GM12865 (cell line): ENCODE measurements at regions not wholly inside any gene's neighbourhood (a gene's known extent, or its start where the extent isn't known, plus 50 kb on each side); places are given as distances from the start of the nearest gene placed in this dataset.
"Not testable (repeated sequence)": the region's sequence is repeated elsewhere in the genome, so short reads cannot be mapped to it uniquely, and the experiment has no call there.

Source experiments
- DNase-seq: peaks from one replicate; pipeline ENCODE4 v3.0.0; 2010; ENCODE audit warnings: low read depth
- H3K4me3 ChIP-seq: 2 replicates; pipeline ENCODE4 v1.5.1; 2011; ENCODE audit warnings: mild to moderate bottlenecking, low read depth, low read length, control low read depth
- TF ChIP-seq, protein P1 (sequence below): IDR thresholded peaks from 2 replicates; pipeline ENCODE4 v1.5.1; 2011; ENCODE audit warnings: low read length, control low read depth, low read depth, inconsistent platforms; ENCODE audit not compliant: insufficient read depth; ENCODE audit errors: missing control alignments

DNA sequence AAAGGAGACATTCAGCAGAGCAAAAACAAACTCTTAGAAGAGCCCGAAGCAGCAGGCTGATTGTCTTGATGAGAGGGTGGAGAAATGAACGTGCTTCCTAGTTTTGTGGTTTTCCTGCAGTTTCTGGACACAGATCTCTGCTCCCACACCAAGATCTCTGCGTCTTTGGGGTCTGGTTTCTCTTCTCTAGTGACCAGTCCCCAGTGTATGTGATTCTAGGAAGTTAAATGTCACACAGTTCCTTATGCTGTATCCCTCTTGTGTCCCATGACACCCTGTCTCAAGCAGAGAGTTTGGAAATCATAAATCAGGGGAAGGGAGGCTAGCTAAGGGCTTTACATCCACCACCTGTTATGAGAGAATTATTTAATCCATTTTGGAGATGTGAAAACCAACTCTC is 55.4 kb upstream of the KLF14 start:
- DNase-seq: no peak
- H3K4me3 ChIP-seq: no peak overlapping the region
- TF ChIP-seq, protein P1, sequence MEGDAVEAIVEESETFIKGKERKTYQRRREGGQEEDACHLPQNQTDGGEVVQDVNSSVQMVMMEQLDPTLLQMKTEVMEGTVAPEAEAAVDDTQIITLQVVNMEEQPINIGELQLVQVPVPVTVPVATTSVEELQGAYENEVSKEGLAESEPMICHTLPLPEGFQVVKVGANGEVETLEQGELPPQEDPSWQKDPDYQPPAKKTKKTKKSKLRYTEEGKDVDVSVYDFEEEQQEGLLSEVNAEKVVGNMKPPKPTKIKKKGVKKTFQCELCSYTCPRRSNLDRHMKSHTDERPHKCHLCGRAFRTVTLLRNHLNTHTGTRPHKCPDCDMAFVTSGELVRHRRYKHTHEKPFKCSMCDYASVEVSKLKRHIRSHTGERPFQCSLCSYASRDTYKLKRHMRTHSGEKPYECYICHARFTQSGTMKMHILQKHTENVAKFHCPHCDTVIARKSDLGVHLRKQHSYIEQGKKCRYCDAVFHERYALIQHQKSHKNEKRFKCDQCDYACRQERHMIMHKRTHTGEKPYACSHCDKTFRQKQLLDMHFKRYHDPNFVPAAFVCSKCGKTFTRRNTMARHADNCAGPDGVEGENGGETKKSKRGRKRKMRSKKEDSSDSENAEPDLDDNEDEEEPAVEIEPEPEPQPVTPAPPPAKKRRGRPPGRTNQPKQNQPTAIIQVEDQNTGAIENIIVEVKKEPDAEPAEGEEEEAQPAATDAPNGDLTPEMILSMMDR: no peak

DNA sequence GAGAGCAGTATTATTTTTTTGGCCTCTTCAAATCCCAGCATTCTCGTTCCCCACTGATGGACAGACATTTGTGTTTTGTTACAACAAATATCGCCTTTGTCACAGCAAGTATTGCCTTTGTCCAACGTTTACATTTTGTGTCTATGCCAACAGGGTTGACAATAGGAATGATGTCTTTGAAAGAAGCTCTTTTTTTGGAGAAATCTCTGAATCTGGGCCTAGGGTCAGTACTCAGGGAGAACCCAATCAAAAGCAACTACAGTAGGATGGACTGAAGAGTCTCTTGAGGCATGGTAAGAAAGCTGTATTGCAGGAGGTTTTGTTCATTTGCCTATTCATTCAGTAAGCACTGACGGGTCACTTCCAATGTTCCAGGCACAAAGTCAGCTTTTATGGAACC is 57.7 kb upstream of the KLF14 start:
- no peak for DNase-seq
- no peak overlapping the region for H3K4me3 ChIP-seq
- TF ChIP-seq, protein P1: no peak

DNA sequence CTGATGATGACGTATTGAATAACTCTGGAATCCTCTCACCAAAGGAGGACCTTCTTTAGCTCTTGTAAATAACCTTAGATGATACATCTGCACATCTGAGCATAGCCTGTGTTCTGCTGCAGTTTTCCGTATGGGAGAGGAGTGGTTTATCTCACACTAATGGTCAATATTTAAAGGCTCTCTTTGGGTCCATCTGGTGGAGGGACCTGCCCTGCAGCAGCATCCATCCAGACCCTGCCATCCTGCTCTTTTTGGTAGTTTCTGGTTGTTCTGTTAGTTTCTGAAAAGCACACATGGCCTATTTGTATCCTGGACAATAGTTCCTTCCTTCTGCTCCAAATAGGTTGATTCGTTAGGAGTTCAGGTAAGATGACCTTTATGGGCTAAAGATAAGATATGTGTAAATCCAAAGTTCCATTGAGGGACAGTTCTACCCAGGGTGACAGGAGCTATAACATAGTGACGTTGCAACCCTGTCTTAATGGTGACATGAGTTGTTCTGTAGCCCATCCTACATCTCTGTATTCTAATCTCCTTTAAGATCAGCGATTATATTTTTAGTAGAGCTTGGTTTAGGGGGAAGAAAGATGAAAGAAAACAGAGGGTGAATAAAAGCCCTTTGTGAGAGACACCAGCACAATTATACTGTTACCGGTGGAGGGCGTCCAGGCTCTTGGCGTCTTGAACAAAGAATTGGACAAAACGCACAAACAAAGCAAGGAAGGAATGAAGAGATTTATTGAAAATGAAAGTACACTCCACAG is 60.0 kb upstream of the KLF14 start:
- no peak for DNase-seq
- no peak overlapping the region for H3K4me3 ChIP-seq
- TF ChIP-seq, protein P1: no peak

DNA sequence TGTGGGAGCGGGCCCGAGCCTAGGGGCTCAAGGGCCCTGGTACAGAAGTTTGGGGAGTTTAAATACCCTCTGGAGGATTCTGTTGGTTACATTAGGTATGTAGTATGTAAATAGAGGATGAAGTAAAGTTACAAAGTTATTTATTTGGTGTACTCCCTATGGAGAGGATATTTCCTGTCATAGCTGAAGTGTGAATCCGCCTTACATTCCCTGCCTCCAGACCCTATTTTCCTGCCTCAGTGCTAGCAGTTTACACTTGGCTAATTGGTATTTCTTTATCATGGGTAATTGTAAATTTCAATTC is 60.6 kb upstream of the KLF14 start:
- TF ChIP-seq, protein P1: no peak
- no peak for DNase-seq
- no peak overlapping the region for H3K4me3 ChIP-seq

DNA sequence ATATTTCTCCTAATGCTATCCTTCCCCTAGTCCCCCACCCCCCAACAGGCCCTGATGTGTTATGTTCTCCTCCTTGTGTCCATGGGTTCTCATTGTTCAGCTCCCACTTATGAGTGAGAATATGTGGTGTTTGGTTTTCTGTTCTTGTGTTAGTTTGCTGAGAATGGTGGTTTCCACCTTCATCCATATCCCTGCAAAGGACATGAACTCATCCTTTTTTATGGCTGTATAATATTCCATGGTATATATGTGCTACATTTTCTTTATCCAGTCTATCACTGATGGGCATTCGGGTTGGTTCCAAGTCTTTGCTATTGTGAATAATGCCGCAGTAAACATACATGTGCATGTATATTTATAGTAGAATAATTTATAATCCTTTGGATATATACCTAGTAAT is 62.4 kb upstream of the KLF14 start:
- not testable (repeated sequence) for DNase-seq, H3K4me3 ChIP-seq

DNA sequence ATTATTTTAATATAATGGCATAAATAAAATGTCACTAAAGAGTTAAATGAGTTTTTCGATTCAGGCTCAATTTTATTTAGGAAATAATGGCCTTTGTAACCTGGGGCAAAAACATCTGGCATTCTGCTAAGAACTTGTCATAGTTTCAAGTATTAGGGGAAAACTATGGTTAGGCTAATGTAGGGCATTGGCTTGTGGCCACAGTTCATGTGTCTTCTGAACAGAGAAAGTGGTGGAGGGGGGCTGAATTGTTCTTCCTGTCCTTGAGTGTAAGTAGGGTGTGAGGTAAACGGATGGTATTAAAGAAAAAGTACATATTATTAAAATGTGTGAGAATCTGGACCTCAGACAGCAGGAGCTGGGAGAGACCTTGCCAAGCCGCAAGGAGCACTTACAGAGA is 69.1 kb upstream of the KLF14 start:
- TF ChIP-seq, protein P1: no peak
- DNase-seq: no peak
- no peak overlapping the region for H3K4me3 ChIP-seq

DNA sequence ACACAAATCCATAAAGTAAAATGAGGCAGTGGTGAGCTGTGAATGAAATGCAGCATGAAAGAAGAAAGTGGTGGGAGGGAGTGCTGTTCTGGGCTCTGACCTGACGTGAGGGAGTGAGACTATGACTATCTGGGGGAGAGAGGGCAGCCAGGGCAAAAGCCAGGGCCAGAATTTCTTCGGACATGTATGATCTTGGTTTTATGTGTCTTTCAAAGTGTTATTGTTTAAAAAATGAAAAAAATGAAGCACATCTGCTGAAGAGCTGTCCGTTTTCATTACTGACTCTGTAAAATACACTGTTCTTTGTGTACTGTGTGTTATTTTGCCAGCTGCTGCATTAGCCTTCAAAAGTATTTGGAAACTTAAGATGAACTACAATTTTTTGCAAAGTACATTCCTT is 70.2 kb upstream of the KLF14 start:
- H3K4me3 ChIP-seq: no peak overlapping the region
- no peak for DNase-seq
- TF ChIP-seq, protein P1: no peak

DNA sequence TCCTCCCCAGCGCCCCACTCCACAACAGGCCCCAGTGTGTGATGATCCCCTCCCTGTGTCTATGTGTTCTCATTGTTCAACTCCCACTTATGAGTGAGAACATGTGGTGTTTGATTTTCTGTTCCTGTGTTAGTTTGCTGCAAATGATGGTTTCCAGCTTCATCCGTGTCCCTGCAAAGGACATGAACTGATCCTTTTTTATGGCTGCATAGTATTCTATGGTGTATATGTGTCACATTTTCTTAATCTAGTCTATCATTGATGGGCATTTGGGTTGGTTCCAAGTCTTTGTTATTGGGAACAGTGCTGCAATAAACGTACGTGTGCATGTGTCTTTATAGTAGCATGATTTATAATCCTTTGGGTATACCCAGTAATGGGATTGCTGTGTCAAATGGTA is 78.8 kb upstream of the KLF14 start:
- not testable (repeated sequence) for DNase-seq, H3K4me3 ChIP-seq
